ENCODE measurements at regions not wholly inside any gene's neighbourhood (a gene's known extent, or its start where the extent isn't known, plus 50 kb on each side); places are given as distances from the start of the nearest gene placed in this dataset.

DNA sequence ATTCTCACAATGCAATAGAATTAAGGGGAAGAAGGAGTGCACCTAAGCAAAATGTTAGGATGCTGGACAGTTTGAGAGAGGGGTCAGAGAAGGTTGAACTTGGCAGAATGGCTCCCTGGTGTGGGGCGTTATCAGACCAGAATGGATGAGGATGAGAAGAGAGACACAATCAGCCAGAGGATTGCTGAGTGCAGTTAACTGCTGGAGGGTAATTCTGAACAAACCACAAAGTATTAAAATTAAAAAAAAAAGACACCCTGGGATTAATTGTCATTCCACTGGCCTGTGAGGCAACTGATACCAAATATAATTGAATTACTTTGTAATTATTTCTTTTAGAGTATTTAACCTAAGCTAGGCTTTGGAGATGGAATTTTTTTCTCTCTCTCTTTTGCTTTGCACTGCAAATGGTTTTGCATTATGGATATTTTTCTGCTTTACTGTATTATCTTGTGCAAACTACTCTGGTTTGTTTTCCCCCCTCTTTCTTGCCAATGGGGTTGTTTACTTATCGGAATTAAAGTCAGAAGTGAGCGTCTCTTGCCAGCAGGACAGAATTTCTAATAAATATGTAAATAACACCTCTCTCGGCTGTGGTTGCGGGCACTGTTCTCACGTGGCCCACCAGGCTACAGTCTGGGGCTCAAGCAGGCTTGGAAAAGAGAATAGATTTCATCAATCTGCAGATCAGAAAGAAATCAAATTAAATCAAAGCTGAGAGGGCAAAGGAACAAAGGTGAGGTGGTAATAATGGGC, 572.9 kb upstream of the CAMK1G start:
- H3K9me3 ChIP-seq (ENCODE audit: control insufficient read depth, insufficient read depth, low read length): no peaks in the 10 kb centered on the region
- no peaks in the 10 kb centered on the region for H3K4me1 ChIP-seq (ENCODE audit: control insufficient read depth, insufficient read depth, low read length)
- H3K9ac ChIP-seq (ENCODE audit: low read depth, low read length): no peak overlapping the region
- no peaks in the 10 kb centered on the region for H3K36me3 ChIP-seq (ENCODE audit: control insufficient read depth, insufficient read depth, low read length)
- no peaks in the 10 kb centered on the region for H3K27me3 ChIP-seq (ENCODE audit: control insufficient read depth, insufficient read depth, low read length)
- H3K4me3 ChIP-seq (ENCODE audit: low read depth, low read length): no peak overlapping the region

- H3K27me3 ChIP-seq (ENCODE audit: control insufficient read depth, insufficient read depth, low read length): no peaks in the 10 kb centered on the region
- H3K4me1 ChIP-seq (ENCODE audit: control insufficient read depth, insufficient read depth, low read length): no peaks in the 10 kb centered on the region
- no peaks in the 10 kb centered on the region for H3K36me3 ChIP-seq (ENCODE audit: control insufficient read depth, insufficient read depth, low read length)
- no peaks in the 10 kb centered on the region for H3K9me3 ChIP-seq (ENCODE audit: control insufficient read depth, insufficient read depth, low read length)
- no peak overlapping the region for H3K9ac ChIP-seq (ENCODE audit: low read depth, low read length)
- no peak overlapping the region for H3K4me3 ChIP-seq (ENCODE audit: low read depth, low read length)
These were observed 570.9 kb upstream of the CAMK1G start for GRCh38 chr1:209012443-209013196.

- Histone ChIP-seq H3K36me3 (ENCODE audit: control insufficient read depth, insufficient read depth, low read length) (no peaks in the 10 kb centered on the region), H3K4me3 (ENCODE audit: low read depth, low read length) (no peak overlapping the region), H3K9ac (ENCODE audit: low read depth, low read length) (no peak overlapping the region), H3K9me3 (ENCODE audit: control insufficient read depth, insufficient read depth, low read length) (peaks cover 3% of the 10 kb centered on the region), H3K27me3 (ENCODE audit: control insufficient read depth, insufficient read depth, low read length) (no peaks in the 10 kb centered on the region), H3K4me1 (ENCODE audit: control insufficient read depth, insufficient read depth, low read length) (no peaks in the 10 kb centered on the region)
These were observed 568.4 kb upstream of the CAMK1G start for GRCh38 chr1:209015092-209015491.

DNA sequence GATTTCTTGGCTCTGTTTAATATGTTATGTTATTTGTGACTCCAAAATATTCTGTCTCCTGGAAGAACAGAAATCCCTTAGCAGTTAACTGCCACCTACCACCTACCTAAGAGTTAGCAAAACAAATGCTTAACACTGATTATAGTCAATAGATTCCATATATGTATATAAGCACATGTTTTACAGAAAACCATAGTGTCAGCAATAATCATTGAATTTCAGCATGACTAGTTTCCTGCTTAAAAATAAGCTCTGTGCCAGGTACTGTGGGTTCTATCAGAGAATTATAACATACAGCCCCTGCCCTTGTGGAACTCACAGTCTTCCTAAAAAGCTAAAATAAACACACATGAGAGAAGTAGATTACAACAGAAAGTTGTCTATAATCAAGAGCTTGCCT, 561.9 kb upstream of the CAMK1G start:
- Histone ChIP-seq H3K4me1 (ENCODE audit: control insufficient read depth, insufficient read depth, low read length) (no peaks in the 10 kb centered on the region), H3K4me3 (ENCODE audit: low read depth, low read length) (no peak overlapping the region), H3K9me3 (ENCODE audit: control insufficient read depth, insufficient read depth, low read length) (peaks cover 8% of the 10 kb centered on the region)

DNA sequence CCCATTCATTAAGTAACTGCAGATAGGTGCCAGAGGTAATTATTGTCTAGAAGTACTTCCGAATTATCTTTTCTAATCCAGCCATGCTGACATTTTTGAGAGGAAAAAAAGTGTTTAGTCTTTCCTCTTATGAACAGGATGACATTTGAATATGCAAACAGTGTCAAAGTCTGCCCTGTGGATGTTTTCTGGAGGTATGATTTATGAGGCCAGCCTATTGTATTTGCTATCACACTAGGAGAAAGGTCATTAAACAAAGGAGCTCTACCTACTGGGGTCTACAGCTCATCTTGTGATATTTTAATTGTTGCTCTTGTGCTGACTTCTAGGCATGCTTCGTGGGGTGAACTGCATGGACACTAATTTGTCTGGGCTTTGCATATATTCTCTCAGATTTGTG, 559.7 kb upstream of the CAMK1G start:
- Histone ChIP-seq H3K4me1 (ENCODE audit: control insufficient read depth, insufficient read depth, low read length) (no peaks in the 10 kb centered on the region), H3K9me3 (ENCODE audit: control insufficient read depth, insufficient read depth, low read length) (peaks cover 8% of the 10 kb centered on the region), H3K27me3 (ENCODE audit: control insufficient read depth, insufficient read depth, low read length) (no peaks in the 10 kb centered on the region), H3K9ac (ENCODE audit: low read depth, low read length) (no peak overlapping the region), H3K4me3 (ENCODE audit: low read depth, low read length) (no peak overlapping the region), H3K36me3 (ENCODE audit: control insufficient read depth, insufficient read depth, low read length) (no peaks in the 10 kb centered on the region)

More for the DNA sequence above, 561.9 kb upstream of the CAMK1G start:
- H3K9ac ChIP-seq (ENCODE audit: low read depth, low read length): no peak overlapping the region
- H3K27me3 ChIP-seq (ENCODE audit: control insufficient read depth, insufficient read depth, low read length): no peaks in the 10 kb centered on the region
- no peaks in the 10 kb centered on the region for H3K36me3 ChIP-seq (ENCODE audit: control insufficient read depth, insufficient read depth, low read length)

GRCh38 chr1:209029737-209030136, 553.8 kb upstream of the CAMK1G start:
- H3K9ac ChIP-seq (ENCODE audit: low read depth, low read length): no peak overlapping the region
- H3K9me3 ChIP-seq (ENCODE audit: control insufficient read depth, insufficient read depth, low read length): no peaks in the 10 kb centered on the region
- H3K4me3 ChIP-seq (ENCODE audit: low read depth, low read length): no peak overlapping the region
- H3K4me1 ChIP-seq (ENCODE audit: control insufficient read depth, insufficient read depth, low read length): no peaks in the 10 kb centered on the region
- H3K36me3 ChIP-seq (ENCODE audit: control insufficient read depth, insufficient read depth, low read length): no peaks in the 10 kb centered on the region
- H3K27me3 ChIP-seq (ENCODE audit: control insufficient read depth, insufficient read depth, low read length): no peaks in the 10 kb centered on the region

DNA sequence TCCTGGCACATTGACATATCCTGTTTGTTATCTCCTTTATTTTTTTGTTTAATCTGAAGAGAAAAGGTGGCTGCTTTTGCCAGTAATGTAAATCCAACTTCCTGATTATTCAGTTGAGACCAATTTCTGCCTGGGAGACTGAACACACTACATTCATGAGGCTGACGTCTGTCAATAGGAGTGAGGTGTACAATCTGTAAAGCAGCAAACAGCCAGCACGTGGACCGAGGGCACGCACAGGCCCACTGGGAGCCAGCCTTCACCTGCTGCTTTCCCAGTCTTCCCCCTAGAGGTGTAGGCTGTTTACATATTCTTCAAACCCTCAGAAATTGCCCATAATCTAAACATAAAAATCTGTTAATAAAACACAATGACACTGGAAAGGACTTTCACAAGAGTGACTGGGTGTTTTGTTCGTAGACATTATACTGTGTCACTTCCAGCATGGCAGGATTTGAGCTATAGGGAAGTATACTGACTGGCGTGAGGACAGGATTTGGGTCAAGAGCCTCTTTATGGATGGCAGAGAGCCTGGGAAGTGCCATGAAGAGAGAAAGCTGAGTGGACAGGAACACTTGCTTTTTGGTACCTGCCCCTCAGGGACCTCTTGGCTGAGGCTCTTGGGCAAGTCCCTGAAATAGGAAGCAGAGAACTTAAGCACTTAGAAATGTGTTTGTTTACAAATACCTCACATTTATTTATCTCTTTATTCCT, 552.9 kb upstream of the CAMK1G start:
- Histone ChIP-seq H3K9me3 (ENCODE audit: control insufficient read depth, insufficient read depth, low read length) (no peaks in the 10 kb centered on the region), H3K4me3 (ENCODE audit: low read depth, low read length) (no peak overlapping the region), H3K27me3 (ENCODE audit: control insufficient read depth, insufficient read depth, low read length) (no peaks in the 10 kb centered on the region), H3K9ac (ENCODE audit: low read depth, low read length) (no peak overlapping the region), H3K4me1 (ENCODE audit: control insufficient read depth, insufficient read depth, low read length) (no peaks in the 10 kb centered on the region), H3K36me3 (ENCODE audit: control insufficient read depth, insufficient read depth, low read length) (no peaks in the 10 kb centered on the region)

GRCh38 chr1:209037064-209037463, 546.5 kb upstream of the CAMK1G start:
- no peaks in the 10 kb centered on the region for H3K27me3 ChIP-seq (ENCODE audit: control insufficient read depth, insufficient read depth, low read length)
- H3K9ac ChIP-seq (ENCODE audit: low read depth, low read length): no peak overlapping the region
- no peaks in the 10 kb centered on the region for H3K36me3 ChIP-seq (ENCODE audit: control insufficient read depth, insufficient read depth, low read length)
- H3K4me1 ChIP-seq (ENCODE audit: control insufficient read depth, insufficient read depth, low read length): no peaks in the 10 kb centered on the region
- H3K9me3 ChIP-seq (ENCODE audit: control insufficient read depth, insufficient read depth, low read length): no peaks in the 10 kb centered on the region
- H3K4me3 ChIP-seq (ENCODE audit: low read depth, low read length): no peak overlapping the region

- Histone ChIP-seq H3K4me1 (ENCODE audit: control insufficient read depth, insufficient read depth, low read length) (no peaks in the 10 kb centered on the region), H3K9me3 (ENCODE audit: control insufficient read depth, insufficient read depth, low read length) (no peaks in the 10 kb centered on the region), H3K9ac (ENCODE audit: low read depth, low read length) (no peak overlapping the region), H3K36me3 (ENCODE audit: control insufficient read depth, insufficient read depth, low read length) (no peaks in the 10 kb centered on the region), H3K27me3 (ENCODE audit: control insufficient read depth, insufficient read depth, low read length) (no peaks in the 10 kb centered on the region), H3K4me3 (ENCODE audit: low read depth, low read length) (no peak overlapping the region)
These were observed 545.2 kb upstream of the CAMK1G start for GRCh38 chr1:209038316-209038715.

GRCh38 chr1:209038735-209039134, 544.8 kb upstream of the CAMK1G start:
- H3K36me3 ChIP-seq (ENCODE audit: control insufficient read depth, insufficient read depth, low read length): no peaks in the 10 kb centered on the region
- no peaks in the 10 kb centered on the region for H3K9me3 ChIP-seq (ENCODE audit: control insufficient read depth, insufficient read depth, low read length)
- H3K4me3 ChIP-seq (ENCODE audit: low read depth, low read length): no peak overlapping the region
- no peaks in the 10 kb centered on the region for H3K4me1 ChIP-seq (ENCODE audit: control insufficient read depth, insufficient read depth, low read length)
- H3K9ac ChIP-seq (ENCODE audit: low read depth, low read length): no peak overlapping the region
- no peaks in the 10 kb centered on the region for H3K27me3 ChIP-seq (ENCODE audit: control insufficient read depth, insufficient read depth, low read length)

- Histone ChIP-seq H3K36me3 (ENCODE audit: control insufficient read depth, insufficient read depth, low read length) (no peaks in the 10 kb centered on the region), H3K4me3 (ENCODE audit: low read depth, low read length) (no peak overlapping the region), H3K9ac (ENCODE audit: low read depth, low read length) (no peak overlapping the region), H3K27me3 (ENCODE audit: control insufficient read depth, insufficient read depth, low read length) (no peaks in the 10 kb centered on the region), H3K9me3 (ENCODE audit: control insufficient read depth, insufficient read depth, low read length) (no peaks in the 10 kb centered on the region), H3K4me1 (ENCODE audit: control insufficient read depth, insufficient read depth, low read length) (no peaks in the 10 kb centered on the region)
These were observed 543.2 kb upstream of the CAMK1G start for GRCh38 chr1:209040351-209040750.
